Calu3 (cell line): ENCODE measurements at regions not wholly inside any gene's neighbourhood (a gene's known extent, or its start where the extent isn't known, plus 50 kb on each side); places are given as distances from the start of the nearest gene placed in this dataset.

Source experiments
- BruUV-seq: library from RNA; stranded (reverse); fragments of 400-500 nt; replicated peaks from 2 replicates; lab custom pipeline; 2021; lab: Mats Ljungman, UMichigan
- CTCF ChIA-PET: fragments of 300-600 bp; sonication (Branson Sonifier 250); formaldehyde crosslinking; loops from one replicate; lab custom pipeline; 2022; ENCODE audit warnings: antibody characterized with exemption; lab: Charles Lee
- DNase-seq: peaks from one replicate; pipeline ENCODE4 v3.0.0; 2022
- H3K27ac Mint-ChIP-seq: one replicate; pipeline ENCODE4 v1.8.0; 2022; ENCODE audit warnings: mixed read lengths; ENCODE audit not compliant: unreplicated experiment
- H3K27me3 Mint-ChIP-seq: one replicate; pipeline ENCODE4 v1.8.0; 2022; ENCODE audit warnings: mixed read lengths; ENCODE audit not compliant: unreplicated experiment
- H3K36me3 Mint-ChIP-seq: one replicate; pipeline ENCODE4 v1.8.0; 2022; ENCODE audit warnings: mild to moderate bottlenecking, moderate library complexity, mixed read lengths; ENCODE audit not compliant: insufficient read depth, unreplicated experiment
- H3K4me1 Mint-ChIP-seq: one replicate; pipeline ENCODE4 v1.8.0; 2022; ENCODE audit warnings: mild to moderate bottlenecking, low read depth, mixed read lengths; ENCODE audit not compliant: unreplicated experiment
- H3K4me3 Mint-ChIP-seq: one replicate; pipeline ENCODE4 v1.8.0; 2022; ENCODE audit warnings: mild to moderate bottlenecking, low read depth, moderate library complexity, mixed read lengths; ENCODE audit not compliant: unreplicated experiment
- H3K9me3 Mint-ChIP-seq: one replicate; pipeline ENCODE4 v1.8.0; 2022; ENCODE audit warnings: low read depth, mixed read lengths; ENCODE audit not compliant: unreplicated experiment
- intact Hi-C: fragments of 100-400 bp; cut with micrococcal nuclease; formaldehyde crosslinking; loops from one replicate; pipeline ENCODE4 v1.10.0; 2022; ENCODE audit not compliant: unreplicated experiment
- TF ChIP-seq, protein P1 (sequence below): fragments of 200-600 bp; IDR thresholded peaks from one replicate; pipeline ENCODE4 v1.8.0; 2022; ENCODE audit warnings: antibody characterized with exemption; ENCODE audit not compliant: unreplicated experiment

GRCh38 chr13:72523593-72523992, 203.8 kb downstream of the MZT1 start:
- Mint-ChIP-seq H3K27ac (no peak overlapping the region), H3K4me3 (no peak overlapping the region), H3K4me1 (no peaks in the 10 kb centered on the region), H3K36me3 (no peaks in the 10 kb centered on the region), H3K9me3 (no peaks in the 10 kb centered on the region), H3K27me3 (no peaks in the 10 kb centered on the region)
- no peak for DNase-seq
- TF ChIP-seq, protein P1, sequence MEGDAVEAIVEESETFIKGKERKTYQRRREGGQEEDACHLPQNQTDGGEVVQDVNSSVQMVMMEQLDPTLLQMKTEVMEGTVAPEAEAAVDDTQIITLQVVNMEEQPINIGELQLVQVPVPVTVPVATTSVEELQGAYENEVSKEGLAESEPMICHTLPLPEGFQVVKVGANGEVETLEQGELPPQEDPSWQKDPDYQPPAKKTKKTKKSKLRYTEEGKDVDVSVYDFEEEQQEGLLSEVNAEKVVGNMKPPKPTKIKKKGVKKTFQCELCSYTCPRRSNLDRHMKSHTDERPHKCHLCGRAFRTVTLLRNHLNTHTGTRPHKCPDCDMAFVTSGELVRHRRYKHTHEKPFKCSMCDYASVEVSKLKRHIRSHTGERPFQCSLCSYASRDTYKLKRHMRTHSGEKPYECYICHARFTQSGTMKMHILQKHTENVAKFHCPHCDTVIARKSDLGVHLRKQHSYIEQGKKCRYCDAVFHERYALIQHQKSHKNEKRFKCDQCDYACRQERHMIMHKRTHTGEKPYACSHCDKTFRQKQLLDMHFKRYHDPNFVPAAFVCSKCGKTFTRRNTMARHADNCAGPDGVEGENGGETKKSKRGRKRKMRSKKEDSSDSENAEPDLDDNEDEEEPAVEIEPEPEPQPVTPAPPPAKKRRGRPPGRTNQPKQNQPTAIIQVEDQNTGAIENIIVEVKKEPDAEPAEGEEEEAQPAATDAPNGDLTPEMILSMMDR = no peak
- intact Hi-C loops = no loop called here
- CTCF ChIA-PET = no interaction called here
- no TSS peak for BruUV-seq

DNA sequence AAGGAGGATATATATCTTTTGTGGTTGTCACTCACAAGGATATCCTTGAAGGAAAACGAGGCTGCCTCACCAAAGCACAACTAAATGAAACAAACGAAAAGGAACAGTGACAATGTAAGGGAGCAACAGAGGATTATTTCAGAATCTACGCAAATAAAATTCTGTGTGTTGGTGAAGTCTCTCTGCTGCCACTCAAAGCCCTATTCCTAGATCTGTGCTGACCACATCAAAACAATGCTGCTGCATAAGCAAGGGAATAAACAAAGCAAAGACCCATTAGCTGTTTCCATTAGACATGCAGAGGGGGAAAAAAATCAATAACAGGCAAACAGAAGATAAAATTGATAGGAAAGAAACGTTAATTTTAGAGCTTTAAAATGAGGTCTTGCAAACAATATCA, 204.4 kb downstream of the MZT1 start:
- TF ChIP-seq, protein P1 = no peak
- H3K4me1 Mint-ChIP-seq = no peaks in the 10 kb centered on the region
- no peaks in the 10 kb centered on the region for H3K27me3 Mint-ChIP-seq
- no peak overlapping the region for H3K4me3 Mint-ChIP-seq
- intact Hi-C loops = no loop called here
- no peaks in the 10 kb centered on the region for H3K9me3 Mint-ChIP-seq
- CTCF ChIA-PET = no interaction called here
- H3K27ac Mint-ChIP-seq = no peak overlapping the region
- H3K36me3 Mint-ChIP-seq = no peaks in the 10 kb centered on the region
- DNase-seq = no peak
- no TSS peak for BruUV-seq

GRCh38 chr13:72521940-72522661, 205.3 kb downstream of the MZT1 start:
- Mint-ChIP-seq H3K27ac (no peak overlapping the region), H3K36me3 (no peaks in the 10 kb centered on the region), H3K4me1 (no peaks in the 10 kb centered on the region), H3K9me3 (no peaks in the 10 kb centered on the region), H3K27me3 (no peaks in the 10 kb centered on the region), H3K4me3 (no peak overlapping the region)
- CTCF ChIA-PET = no interaction called here
- BruUV-seq = no TSS peak
- intact Hi-C loops = no loop called here
- TF ChIP-seq, protein P1 = no peak
- DNase-seq = peak; percentile 1

DNA sequence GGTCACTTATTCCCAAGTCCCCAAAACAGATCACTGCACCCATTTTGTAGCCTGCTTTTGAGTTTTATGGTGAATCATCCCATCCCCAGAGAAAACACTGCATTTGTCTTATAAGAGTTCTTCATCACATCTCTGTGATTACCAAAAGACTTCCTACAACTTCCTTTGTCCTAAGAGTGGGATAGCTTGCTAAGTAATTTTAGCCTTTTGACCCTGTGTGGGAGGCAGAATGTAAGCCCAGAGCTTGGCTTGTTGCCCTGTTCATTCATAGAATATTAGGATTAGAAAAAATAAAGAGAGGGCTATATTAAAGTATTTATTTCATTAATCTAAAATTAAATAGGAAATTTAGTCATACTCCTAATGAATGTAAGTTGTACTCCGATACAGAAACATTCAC, 213.3 kb downstream of the MZT1 start:
- CTCF ChIA-PET = no interaction called here
- BruUV-seq = no TSS peak
- DNase-seq = no peak
- H3K27me3 Mint-ChIP-seq = no peaks in the 10 kb centered on the region
- H3K36me3 Mint-ChIP-seq = no peaks in the 10 kb centered on the region
- intact Hi-C loops = no loop called here
- TF ChIP-seq, protein P1 = no peak
- no peaks in the 10 kb centered on the region for H3K9me3 Mint-ChIP-seq
- no peak overlapping the region for H3K4me3 Mint-ChIP-seq
- H3K4me1 Mint-ChIP-seq = no peaks in the 10 kb centered on the region
- no peak overlapping the region for H3K27ac Mint-ChIP-seq
